HG03432 (cell line): ENCODE measurements at regions not wholly inside any gene's neighbourhood (a gene's known extent, or its start where the extent isn't known, plus 50 kb on each side); places are given as distances from the start of the nearest gene placed in this dataset.
A peak's percentile ranks its signal among the peaks of the same experiment; 100 is the strongest.

Experiments
- ATAC-seq: cut with Tn5 transposase; IDR thresholded peaks from one replicate; pipeline ENCODE4 v1.9.1; 2021; ENCODE audit warnings: mild to moderate bottlenecking, moderate library complexity; ENCODE audit not compliant: unreplicated experiment

- peak; percentile 85 for ATAC-seq
Measured at GRCh38 chr3:165133188-165133899, 55.0 kb upstream of the SI start.

- no peak for ATAC-seq
Measured at GRCh38 chr3:165130708-165131107, 52.4 kb upstream of the SI start.

- ATAC-seq = no peak
Measured at GRCh38 chr3:165128544-165128943, 50.2 kb upstream of the SI start.
